ENCODE measurements at regions not wholly inside any gene's neighbourhood (a gene's known extent, or its start where the extent isn't known, plus 50 kb on each side); places are given as distances from the start of the nearest gene placed in this dataset.
A peak's percentile ranks its signal among the peaks of the same experiment; 100 is the strongest.

- no peak for ATAC-seq (replicated peaks)
- Mint-ChIP-seq H3K9me3 (peaks cover 10% of the 10 kb centered on the region), H3K27ac (no peak overlapping the region), H3K4me1 (no peaks in the 10 kb centered on the region), H3K4me3 (no peak overlapping the region), H3K27me3 (peaks cover 13% of the 10 kb centered on the region), H3K36me3 (ENCODE audit: low read depth) (no peaks in the 10 kb centered on the region)
These were observed 81.0 kb downstream of the SEMA4F start for GRCh38 chr2:74735009-74735408.

- no peaks in the 10 kb centered on the region for H3K36me3 Mint-ChIP-seq (ENCODE audit: low read depth)
- H3K27ac Mint-ChIP-seq: no peak overlapping the region
- no peaks in the 10 kb centered on the region for H3K4me1 Mint-ChIP-seq
- no peak for ATAC-seq (replicated peaks)
- no peak overlapping the region for H3K4me3 Mint-ChIP-seq
- H3K9me3 Mint-ChIP-seq: peaks cover 10% of the 10 kb centered on the region
- peaks cover 10% of the 10 kb centered on the region for H3K27me3 Mint-ChIP-seq
These were observed 81.5 kb downstream of the SEMA4F start for GRCh38 chr2:74735564-74735963.

GRCh38 chr2:74736589-74736988 lies 82.5 kb downstream of the SEMA4F start:
- no peaks in the 10 kb centered on the region for H3K36me3 Mint-ChIP-seq (ENCODE audit: low read depth)
- H3K9me3 Mint-ChIP-seq: peaks cover 10% of the 10 kb centered on the region
- H3K27me3 Mint-ChIP-seq: peaks cover 7% of the 10 kb centered on the region
- no peak overlapping the region for H3K4me3 Mint-ChIP-seq
- H3K4me1 Mint-ChIP-seq: no peaks in the 10 kb centered on the region
- ATAC-seq (replicated peaks): no peak
- H3K27ac Mint-ChIP-seq: no peak overlapping the region

GRCh38 chr2:74738586-74738985 lies 84.5 kb downstream of the SEMA4F start:
- Mint-ChIP-seq H3K27me3 (peaks cover 15% of the 10 kb centered on the region), H3K36me3 (ENCODE audit: low read depth) (no peaks in the 10 kb centered on the region), H3K9me3 (peaks cover 10% of the 10 kb centered on the region), H3K4me1 (no peaks in the 10 kb centered on the region), H3K4me3 (no peak overlapping the region), H3K27ac (no peak overlapping the region)
- ATAC-seq (replicated peaks): no peak

DNA sequence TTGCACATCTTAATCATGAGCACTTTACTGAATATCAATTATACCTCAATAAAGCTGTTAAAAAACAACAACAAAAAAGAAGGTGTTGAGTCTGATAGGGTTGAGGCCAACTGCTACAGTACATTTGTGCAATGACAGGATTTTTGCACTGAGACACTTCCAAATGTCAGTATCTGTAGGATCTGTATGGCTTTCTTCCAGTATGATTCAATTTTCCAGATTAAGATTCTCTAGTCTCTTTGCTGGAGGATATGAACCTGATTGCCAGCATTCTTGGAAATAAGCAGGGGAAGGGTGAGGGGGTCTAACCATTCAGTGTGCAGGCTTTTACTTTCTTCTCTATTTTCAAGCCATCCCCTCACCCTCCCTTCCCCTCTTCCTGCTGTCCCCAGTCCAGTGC lies 85.1 kb downstream of the SEMA4F start:
- Mint-ChIP-seq H3K36me3 (ENCODE audit: low read depth) (no peaks in the 10 kb centered on the region), H3K4me1 (no peaks in the 10 kb centered on the region), H3K9me3 (peaks cover 10% of the 10 kb centered on the region), H3K27me3 (peaks cover 12% of the 10 kb centered on the region), H3K27ac (no peak overlapping the region), H3K4me3 (no peak overlapping the region)
- no peak for ATAC-seq (replicated peaks)

DNA sequence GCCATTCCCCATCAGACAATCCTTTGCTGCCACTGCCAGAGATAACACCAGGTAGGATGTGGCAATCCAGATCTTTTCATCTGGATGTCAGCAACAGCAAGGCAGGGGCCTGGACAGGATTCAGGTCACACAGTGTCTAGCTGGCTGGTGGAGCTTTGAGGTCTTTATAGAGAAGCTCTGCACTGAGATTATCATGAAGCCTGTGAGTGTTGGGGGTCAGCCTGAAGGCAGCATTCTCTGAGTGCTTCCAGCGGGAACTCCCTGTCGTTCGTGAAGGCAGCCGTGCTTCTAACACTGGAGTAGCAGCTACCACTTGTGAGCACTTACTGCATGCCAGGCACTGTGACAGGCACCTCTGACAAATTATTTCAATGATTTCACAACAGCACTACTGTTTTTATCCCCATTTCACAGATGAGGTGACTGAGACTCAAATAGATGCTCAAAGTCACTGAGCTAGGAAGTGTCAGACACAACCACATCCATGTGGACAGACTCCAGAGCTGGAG lies 85.7 kb downstream of the SEMA4F start:
- H3K9me3 Mint-ChIP-seq: peaks cover 10% of the 10 kb centered on the region
- H3K4me3 Mint-ChIP-seq: no peak overlapping the region
- H3K4me1 Mint-ChIP-seq: no peaks in the 10 kb centered on the region
- no peak for ATAC-seq (replicated peaks)
- H3K27ac Mint-ChIP-seq: no peak overlapping the region
- no peaks in the 10 kb centered on the region for H3K36me3 Mint-ChIP-seq (ENCODE audit: low read depth)
- H3K27me3 Mint-ChIP-seq: peaks cover 12% of the 10 kb centered on the region

GRCh38 chr2:74740395-74740740 lies 86.3 kb downstream of the SEMA4F start:
- no peaks in the 10 kb centered on the region for H3K4me1 Mint-ChIP-seq
- peaks cover 10% of the 10 kb centered on the region for H3K9me3 Mint-ChIP-seq
- no peak for ATAC-seq (replicated peaks)
- peaks cover 9% of the 10 kb centered on the region for H3K27me3 Mint-ChIP-seq
- no peaks in the 10 kb centered on the region for H3K36me3 Mint-ChIP-seq (ENCODE audit: low read depth)
- H3K27ac Mint-ChIP-seq: no peak overlapping the region
- no peak overlapping the region for H3K4me3 Mint-ChIP-seq

- Mint-ChIP-seq H3K4me3 (no peak overlapping the region), H3K4me1 (no peaks in the 10 kb centered on the region), H3K27ac (no peak overlapping the region), H3K27me3 (peaks cover 9% of the 10 kb centered on the region), H3K36me3 (ENCODE audit: low read depth) (no peaks in the 10 kb centered on the region), H3K9me3 (peaks cover 10% of the 10 kb centered on the region)
- peak; percentile 47 for ATAC-seq (replicated peaks)
These were observed 86.8 kb downstream of the SEMA4F start for GRCh38 chr2:74740741-74741431.

DNA sequence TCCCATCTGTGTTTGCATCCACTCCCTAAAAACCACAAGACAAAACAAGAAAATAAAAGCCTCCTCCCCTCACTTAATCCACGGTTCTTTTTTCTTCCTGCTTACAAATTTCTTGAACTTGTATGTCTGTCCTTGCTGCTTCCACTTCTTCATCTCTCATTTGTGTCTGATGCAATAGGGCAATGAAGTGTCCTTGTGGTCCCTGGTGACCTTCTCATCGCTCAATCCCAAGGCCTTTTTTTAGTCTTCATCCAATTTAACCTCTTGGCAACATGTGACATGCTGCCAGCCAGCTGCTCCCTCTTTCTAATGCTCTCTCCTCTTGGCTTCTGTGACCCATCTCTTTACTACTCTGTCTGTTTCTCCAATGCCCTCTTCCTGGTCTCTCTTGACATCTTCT lies 87.6 kb downstream of the SEMA4F start:
- H3K4me1 Mint-ChIP-seq: no peaks in the 10 kb centered on the region
- no peak overlapping the region for H3K27ac Mint-ChIP-seq
- H3K9me3 Mint-ChIP-seq: peaks cover 6% of the 10 kb centered on the region
- no peak for ATAC-seq (replicated peaks)
- no peaks in the 10 kb centered on the region for H3K36me3 Mint-ChIP-seq (ENCODE audit: low read depth)
- H3K27me3 Mint-ChIP-seq: peaks cover 9% of the 10 kb centered on the region
- H3K4me3 Mint-ChIP-seq: no peak overlapping the region

GRCh38 chr2:74742471-74742870 lies 88.4 kb downstream of the SEMA4F start:
- no peak overlapping the region for H3K27ac Mint-ChIP-seq
- no peaks in the 10 kb centered on the region for H3K9me3 Mint-ChIP-seq
- no peak overlapping the region for H3K4me3 Mint-ChIP-seq
- peaks cover 9% of the 10 kb centered on the region for H3K27me3 Mint-ChIP-seq
- ATAC-seq (replicated peaks): no peak
- H3K36me3 Mint-ChIP-seq (ENCODE audit: low read depth): no peaks in the 10 kb centered on the region
- no peaks in the 10 kb centered on the region for H3K4me1 Mint-ChIP-seq

DNA sequence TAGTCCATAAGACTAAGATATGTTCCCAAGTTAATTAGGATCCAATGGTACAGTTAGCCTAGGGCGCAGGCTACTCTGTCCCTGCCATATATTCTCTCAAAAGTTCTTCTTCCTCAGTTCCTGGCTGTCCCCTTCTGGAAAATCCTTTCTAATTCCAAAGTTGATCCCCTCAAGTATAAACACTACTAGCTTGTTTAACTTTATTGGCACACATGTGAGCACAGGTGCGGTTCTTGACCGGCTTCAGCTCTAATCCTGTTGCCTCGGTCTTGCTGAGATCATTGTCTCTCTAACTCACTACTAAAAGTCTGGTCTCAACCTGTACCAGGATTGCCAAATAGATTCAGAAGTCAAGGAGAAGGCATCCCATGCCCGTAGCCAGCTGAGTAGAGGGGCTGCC lies 89.0 kb downstream of the SEMA4F start:
- H3K4me3 Mint-ChIP-seq: no peak overlapping the region
- H3K27ac Mint-ChIP-seq: no peak overlapping the region
- no peaks in the 10 kb centered on the region for H3K4me1 Mint-ChIP-seq
- H3K27me3 Mint-ChIP-seq: peaks cover 12% of the 10 kb centered on the region
- no peaks in the 10 kb centered on the region for H3K36me3 Mint-ChIP-seq (ENCODE audit: low read depth)
- no peak for ATAC-seq (replicated peaks)
- H3K9me3 Mint-ChIP-seq: no peaks in the 10 kb centered on the region

- no peaks in the 10 kb centered on the region for H3K36me3 Mint-ChIP-seq (ENCODE audit: low read depth)
- H3K27ac Mint-ChIP-seq: no peak overlapping the region
- H3K9me3 Mint-ChIP-seq: no peaks in the 10 kb centered on the region
- ATAC-seq (replicated peaks): no peak
- H3K4me1 Mint-ChIP-seq: no peaks in the 10 kb centered on the region
- H3K27me3 Mint-ChIP-seq: peaks cover 15% of the 10 kb centered on the region
- no peak overlapping the region for H3K4me3 Mint-ChIP-seq
These were observed 89.7 kb downstream of the SEMA4F start for GRCh38 chr2:74743778-74744177.

DNA sequence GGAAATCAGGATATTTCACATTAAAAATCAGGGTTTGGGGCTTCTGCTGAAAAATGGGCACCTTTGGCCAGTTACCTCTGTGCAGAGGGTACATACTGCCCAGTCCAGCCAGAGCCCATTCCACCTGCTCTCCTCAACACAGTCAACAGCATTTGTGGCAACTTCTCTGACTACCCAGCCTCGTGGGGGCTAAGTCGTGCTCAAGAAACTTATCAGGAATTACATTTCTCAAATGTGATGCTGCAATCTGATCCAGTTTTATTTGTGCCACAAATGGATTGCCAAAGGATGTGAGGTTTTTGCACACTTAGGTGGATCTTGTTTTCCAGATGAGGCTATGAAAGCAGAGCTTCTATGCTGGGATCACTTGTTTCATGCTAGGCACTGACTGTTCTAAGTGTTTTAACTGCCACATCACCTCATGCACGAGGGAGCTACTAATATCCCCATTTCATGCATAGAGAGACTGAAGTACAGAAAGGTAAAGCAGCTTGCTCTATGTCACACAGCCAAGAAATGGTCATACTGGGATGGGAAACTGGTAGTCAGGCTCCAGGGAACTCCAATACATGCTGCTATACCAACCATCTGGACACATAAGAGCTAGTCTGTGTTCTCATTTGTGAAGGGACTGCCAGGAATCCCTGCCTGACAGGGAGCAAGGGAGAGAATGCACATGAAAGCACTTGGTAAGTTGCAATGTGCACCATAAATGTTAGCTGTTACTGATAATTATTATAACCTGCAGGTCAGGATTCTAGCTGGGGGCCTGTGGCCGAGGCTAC lies 89.0 kb upstream of the HK2 start:
- H3K36me3 Mint-ChIP-seq (ENCODE audit: low read depth): no peaks in the 10 kb centered on the region
- H3K4me3 Mint-ChIP-seq: no peak overlapping the region
- no peak for ATAC-seq (replicated peaks)

GRCh38 chr2:74745766-74746165 lies 88.2 kb upstream of the HK2 start:
- H3K36me3 Mint-ChIP-seq (ENCODE audit: low read depth): no peaks in the 10 kb centered on the region
- no peaks in the 10 kb centered on the region for H3K9me3 Mint-ChIP-seq
- H3K27ac Mint-ChIP-seq: no peak overlapping the region

More for the DNA sequence above, 89.0 kb upstream of the HK2 start:
- Mint-ChIP-seq H3K27ac (no peak overlapping the region), H3K9me3 (no peaks in the 10 kb centered on the region), H3K4me1 (no peaks in the 10 kb centered on the region), H3K27me3 (peaks cover 17% of the 10 kb centered on the region)

DNA sequence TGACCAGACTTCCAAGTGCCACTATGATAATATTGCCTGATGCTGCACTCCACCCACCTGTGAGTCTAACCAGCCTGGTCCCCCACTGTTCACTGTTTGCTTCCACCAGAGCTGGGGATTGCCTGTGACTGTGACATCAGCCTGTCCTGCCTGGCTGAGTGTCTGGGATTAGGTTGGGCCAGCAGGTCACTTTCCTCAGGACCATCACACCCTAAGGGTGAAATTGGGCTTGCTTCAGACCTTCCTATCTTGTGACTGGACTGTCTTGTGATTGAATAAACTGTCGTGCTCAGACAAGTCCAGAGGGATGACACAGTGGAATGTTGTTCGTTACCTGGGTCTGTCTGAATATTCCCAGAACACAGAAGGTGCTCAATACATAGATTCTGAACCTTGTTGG lies 87.4 kb upstream of the HK2 start:
- Mint-ChIP-seq H3K4me1 (no peaks in the 10 kb centered on the region), H3K9me3 (no peaks in the 10 kb centered on the region), H3K27me3 (peaks cover 17% of the 10 kb centered on the region), H3K4me3 (no peak overlapping the region), H3K36me3 (ENCODE audit: low read depth) (no peaks in the 10 kb centered on the region), H3K27ac (no peak overlapping the region)
- no peak for ATAC-seq (replicated peaks)

More at GRCh38 chr2:74745766-74746165, 88.2 kb upstream of the HK2 start:
- no peaks in the 10 kb centered on the region for H3K4me1 Mint-ChIP-seq
- no peak for ATAC-seq (replicated peaks)
- H3K27me3 Mint-ChIP-seq: peaks cover 17% of the 10 kb centered on the region
- no peak overlapping the region for H3K4me3 Mint-ChIP-seq
